HCT116 (cell line): ENCODE measurements at regions not wholly inside any gene's neighbourhood (a gene's known extent, or its start where the extent isn't known, plus 50 kb on each side); places are given as distances from the start of the nearest gene placed in this dataset.

Experiments
- ATAC-seq: fragments of 200-7000 bp; cut with Tn5 transposase; 2 replicates; pipeline ENCODE4 v1.9.1; 2020; ENCODE audit warnings: mild to moderate bottlenecking, moderate library complexity
- BruUV-seq: library from RNA; stranded (reverse); fragments of 400-500 nt; replicated peaks from 2 replicates; lab custom pipeline; 2021; lab: Mats Ljungman, UMichigan
- CTCF ChIA-PET: fragments of 300-600 bp; sonication (Branson Sonifier 250); formaldehyde crosslinking; loops from one replicate; lab custom pipeline; 2021; ENCODE audit warnings: antibody characterized with exemption; lab: Charles Lee
- POLR2A ChIA-PET: fragments of 300-600, 350-600 bp; sonication (Branson Sonifier 250); formaldehyde crosslinking; loops from one replicate; lab custom pipeline; 2021; ENCODE audit warnings: antibody characterized with exemption; lab: Charles Lee
- RAD21 ChIA-PET, 2 experiments: fragments of 300-600 bp; sonication (Branson Sonifier 250); formaldehyde crosslinking; loops; one replicate each; lab custom pipeline; 2023; ENCODE audit warnings: low total read pairs in 2 of 2; ENCODE audit not compliant: uncharacterized antibody in 2 of 2, unreplicated experiment in 2 of 2, low non-redundant PET in 1 of 2; lab: Charles Lee
- DNase-seq: peaks from one replicate; pipeline ENCODE4 v3.0.0-alpha.2; 2010; ENCODE audit warnings: low read depth, low spot score
- H2AFZ ChIP-seq: fragments of 200-600 bp; shearing (Covaris generic), sonication (generic); 2 replicates; pipeline ENCODE4 v1.6.1; 2017; ENCODE audit warnings: low read depth, mixed run types, mixed read lengths, antibody characterized with exemption, low read length; ENCODE audit not compliant: poor library complexity, severe bottlenecking
- H3K27ac ChIP-seq: 2 replicates; pipeline ENCODE4 v1.5.1; 2012; ENCODE audit warnings: low read depth, low read length
- H3K27me3 ChIP-seq: fragments of 200-600 bp; sonication (generic); 2 replicates; pipeline ENCODE4 v1.6.1; 2016; ENCODE audit warnings: mixed run types, low read length, mixed read lengths; ENCODE audit not compliant: insufficient read depth
- H3K36me3 ChIP-seq, 2 experiments: fragments of 200-500 bp in 1 of 2; fragments of 200-600 bp in 1 of 2; sonication (Bioruptor generic) in 1 of 2; sonication (generic) in 1 of 2; 2 replicates each; pipeline versions ENCODE4 v1.5.1 to v1.6.1; 2014 to 2016; ENCODE audit warnings: low read length in 2 of 2, inconsistent platforms in 1 of 2, mixed read lengths in 1 of 2, mixed run types in 1 of 2; ENCODE audit not compliant: insufficient read depth in 2 of 2, control insufficient read depth in 1 of 2
- H3K4me1 ChIP-seq, 2 experiments: fragments of 200-600 bp in 1 of 2; sonication (generic) in 1 of 2; 2 replicates each; pipeline versions ENCODE4 v1.5.1 to v1.6.1; 2012 to 2017; ENCODE audit warnings: low read length in 2 of 2, inconsistent platforms in 1 of 2, mild to moderate bottlenecking in 1 of 2, mixed read lengths in 1 of 2, mixed run types in 1 of 2, moderate library complexity in 1 of 2; ENCODE audit not compliant: insufficient read depth in 2 of 2, control insufficient read depth in 1 of 2
- H3K4me2 ChIP-seq: fragments of 200-600 bp; sonication (generic); 2 replicates; pipeline ENCODE4 v1.6.1; 2017; ENCODE audit warnings: mixed run types, low read length, mixed read lengths
- H3K4me3 ChIP-seq, 2 experiments: fragments of 200-600 bp in 1 of 2; sonication (generic) in 1 of 2; replicated peaks in 1 of 2; 2 replicates each; pipeline ENCODE4 v1.5.1; 2011 to 2016; ENCODE audit warnings: low read length in 2 of 2, control low read depth in 1 of 2, low read depth in 1 of 2, mild to moderate bottlenecking in 1 of 2, mixed read lengths in 1 of 2, mixed run types in 1 of 2
- H3K79me2 ChIP-seq: fragments of 200-600 bp; sonication (generic); 2 replicates; pipeline ENCODE4 v1.6.1; 2017; ENCODE audit warnings: mild to moderate bottlenecking, mixed run types, low read length, moderate library complexity, mixed read lengths; ENCODE audit not compliant: insufficient read depth
- H3K9ac ChIP-seq: fragments of 200-600 bp; sonication (generic); 2 replicates; pipeline ENCODE4 v1.6.1; 2016; ENCODE audit warnings: low read length, mixed read lengths
- H3K9me2 ChIP-seq: fragments of 200-600 bp; sonication (generic), shearing (Covaris generic); 2 replicates; pipeline ENCODE4 v1.6.1; 2017; ENCODE audit warnings: mixed run types, mild to moderate bottlenecking, moderate library complexity; ENCODE audit not compliant: insufficient read depth
- H3K9me3 ChIP-seq, 2 experiments: fragments of 200-500 bp in 1 of 2; fragments of 200-600 bp in 1 of 2; sonication (Bioruptor generic) in 1 of 2; sonication (generic) in 1 of 2; 2 replicates each; pipeline ENCODE4 v1.6.1; 2014 to 2017; ENCODE audit warnings: low read length in 2 of 2, mixed read lengths in 2 of 2, inconsistent platforms in 1 of 2, low read depth in 1 of 2, mild to moderate bottlenecking in 1 of 2, mixed run types in 1 of 2, moderate library complexity in 1 of 2; ENCODE audit not compliant: control insufficient read depth in 1 of 2, insufficient read depth in 1 of 2
- H4K20me1 ChIP-seq: fragments of 200-600 bp; sonication (generic), shearing (Covaris generic); 2 replicates; pipeline ENCODE4 v1.6.1; 2017; ENCODE audit warnings: mixed run types, mild to moderate bottlenecking, moderate library complexity; ENCODE audit not compliant: insufficient read depth
- CBX3 ChIP-seq: IDR thresholded peaks from 2 replicates; pipeline ENCODE4 v1.6.1; 2012; ENCODE audit warnings: low read depth
- CTCF ChIP-seq, 3 experiments: fragments of 200-600 bp in 1 of 3; sonication (generic) in 1 of 3; IDR thresholded peaks in 2 of 3; conservative IDR thresholded peaks in 1 of 3; 2 replicates each; pipeline ENCODE4 v1.5.1; 2012 to 2017; ENCODE audit warnings: low read depth in 2 of 3, low read length in 2 of 3, antibody characterized with exemption in 1 of 3, borderline replicate concordance in 1 of 3, control low read depth in 1 of 3, mild to moderate bottlenecking in 1 of 3, mixed read lengths in 1 of 3, mixed run types in 1 of 3, moderate library complexity in 1 of 3; ENCODE audit not compliant: insufficient read depth in 1 of 3
- FOSL1 ChIP-seq: IDR thresholded peaks from 2 replicates; pipeline ENCODE4 v1.6.1; 2012; ENCODE audit warnings: low read depth
- JUND ChIP-seq: IDR thresholded peaks from 2 replicates; pipeline ENCODE4 v1.6.1; 2012
- MAX ChIP-seq: IDR thresholded peaks from 2 replicates; pipeline ENCODE4 v1.6.1; 2012
- POLR2A ChIP-seq: IDR thresholded peaks from 2 replicates; pipeline ENCODE4 v1.7.0; 2011; ENCODE audit warnings: borderline replicate concordance; ENCODE audit not compliant: insufficient read depth, insufficient read length; ENCODE audit errors: extremely low read depth
- RAD21 ChIP-seq: IDR thresholded peaks from 2 replicates; pipeline ENCODE4 v1.6.1; 2012; ENCODE audit warnings: low read depth, mild to moderate bottlenecking
- REST ChIP-seq: IDR thresholded peaks from 2 replicates; pipeline ENCODE4 v1.6.1; 2012; ENCODE audit warnings: low read depth
- SIN3A ChIP-seq: IDR thresholded peaks from 2 replicates; pipeline ENCODE4 v1.6.1; 2012; ENCODE audit warnings: low read depth
- SP1 ChIP-seq: IDR thresholded peaks from 2 replicates; pipeline ENCODE4 v1.6.1; 2012; ENCODE audit warnings: low read depth
- TCF7L2 ChIP-seq: IDR thresholded peaks from 2 replicates; pipeline ENCODE4 v1.7.0; 2011; ENCODE audit warnings: borderline replicate concordance, inconsistent platforms; ENCODE audit not compliant: insufficient read depth, insufficient read length; ENCODE audit errors: extremely low read depth
- YY1 ChIP-seq: IDR thresholded peaks from 2 replicates; pipeline ENCODE4 v1.6.1; 2011; ENCODE audit warnings: low read length, low read depth, moderate library complexity, mild to moderate bottlenecking; ENCODE audit not compliant: insufficient replicate concordance; ENCODE audit errors: extremely low read depth
- ZBTB33 ChIP-seq: IDR thresholded peaks from 2 replicates; pipeline ENCODE4 v1.6.1; 2011; ENCODE audit warnings: mild to moderate bottlenecking, low read length, moderate library complexity; ENCODE audit not compliant: insufficient replicate concordance; ENCODE audit errors: extremely low read depth
- intact Hi-C: fragments of 100-400 bp; cut with micrococcal nuclease; formaldehyde crosslinking; loops from 2 replicates; pipeline ENCODE4 v1.10.0; 2022

- Histone ChIP-seq H2AFZ (peak overlapping the region; percentile 47), H3K4me2 (peak overlapping the region; percentile 66), H4K20me1 (no peaks in the 10 kb centered on the region), H3K9me2 (no peaks in the 10 kb centered on the region), H3K27ac (no peak overlapping the region), H3K27me3 (no peaks in the 10 kb centered on the region), H3K9me3 (no peaks in the 10 kb centered on the region), H3K4me1 (peaks cover 17 to 22% of the 10 kb centered on the region in 2 experiments), H3K79me2 (no peaks in the 10 kb centered on the region), H3K9ac (0 out of 2 replicates have a peak overlapping the region, but pooled peaks have one; percentile 11), H3K36me3 (no peaks in the 10 kb centered on the region), H3K4me3 (peak overlapping the region in 1 of 2 experiments; percentile 16; a peak in 1 of 4 replicates)
- TF ChIP-seq JUND (peak; percentile 57; the same call in 1 of the 2 replicates), MAX (peak; percentile 82), FOSL1 (peak; percentile 57), CBX3 (0 out of 2 replicates have a peak, but pooled peaks have one; percentile 49), SP1 (peak; percentile 62), TCF7L2 (peak; percentile 87), SIN3A (peak; percentile 48; the same call in 1 of the 2 replicates), ZBTB33 (no peak), REST (no peak), YY1 (no peak), RAD21 (peak; percentile 45), CTCF (IDR thresholded peaks at IDR 0.05 in 2 of 3, conservative IDR thresholded peaks at IDR 0.05 in 1 of 3; ENCODE audit: borderline replicate concordance in 1 of 3, insufficient read depth in 1 of 3, low read depth in 2 of 3, low read length in 2 of 3) (no peak), POLR2A (no peak)
- RAD21 ChIA-PET = no interaction called here
- ATAC-seq = peak; percentile 91
- intact Hi-C loops = no loop called here
- DNase-seq = peak; percentile 35
- POLR2A ChIA-PET = no interaction called here
- CTCF ChIA-PET = no interaction called here
- no TSS peak for BruUV-seq
These were observed 84.2 kb upstream of the GALNT18 start for GRCh38 chr11:11706028-11706427.
